Endothelial cell of umbilical vein (primary cell): ENCODE measurements at regions not wholly inside any gene's neighbourhood (a gene's known extent, or its start where the extent isn't known, plus 50 kb on each side); places are given as distances from the start of the nearest gene placed in this dataset.

Source experiments
- BruUV-seq: library from RNA; stranded (reverse); fragments of 400-500 nt; replicated peaks from 2 replicates; lab custom pipeline; 2021; lab: Mats Ljungman, UMichigan
- CTCF ChIA-PET: fragments of 300-600, 350-600 bp; sonication (Branson Sonifier 250); formaldehyde crosslinking; loops from one replicate; lab custom pipeline; 2021; ENCODE audit warnings: antibody characterized with exemption, inconsistent platforms; lab: Charles Lee
- POLR2A ChIA-PET: fragments of 300-600, 350-600 bp; sonication (Branson Sonifier 250); formaldehyde crosslinking; loops from one replicate; lab custom pipeline; 2021; ENCODE audit warnings: antibody characterized with exemption, inconsistent platforms; lab: Charles Lee
- DNase-seq: peaks from one replicate; pipeline ENCODE4 v3.0.0-alpha.2; 2011; ENCODE audit warnings: low read depth, low spot score
- FAIRE-seq: peaks from 2 replicates; lab custom pipeline; 2011; peaks lifted over from hg19 to GRCh38; lab: Jason Lieb, UNC
- H2AFZ ChIP-seq: 2 replicates; pipeline ENCODE4 v1.6.0; 2012; ENCODE audit warnings: low read depth, low read length, control low read depth, inconsistent platforms
- H3K27ac ChIP-seq: 2 replicates; pipeline ENCODE4 v1.5.1; 2011; ENCODE audit warnings: low read depth, mild to moderate bottlenecking, control low read depth, low read length, moderate library complexity; ENCODE audit not compliant: insufficient read depth
- H3K27me3 ChIP-seq, 2 experiments: 2 replicates each; pipeline versions ENCODE4 v1.6.0 to v1.6.1; 2011; ENCODE audit warnings: low read length in 2 of 2, mixed read lengths in 1 of 2; ENCODE audit not compliant: control insufficient read depth in 2 of 2, insufficient read depth in 2 of 2
- H3K36me3 ChIP-seq, 2 experiments: 2 replicates in 1 of 2; 3 replicates in 1 of 2; pipeline ENCODE4 v1.5.1; 2011; ENCODE audit warnings: low read length in 2 of 2, mild to moderate bottlenecking in 1 of 2, moderate library complexity in 1 of 2; ENCODE audit not compliant: control insufficient read depth in 2 of 2, insufficient read depth in 2 of 2; ENCODE audit errors: extremely low read depth in 1 of 2
- H3K4me1 ChIP-seq: 3 replicates; pipeline ENCODE4 v1.5.1; 2011; ENCODE audit warnings: mild to moderate bottlenecking, low read length; ENCODE audit not compliant: control insufficient read depth, insufficient read depth; ENCODE audit errors: extremely low read depth
- H3K4me2 ChIP-seq: 2 replicates; pipeline ENCODE4 v1.6.1; 2011; ENCODE audit warnings: low read length, control low read depth, mixed read lengths; ENCODE audit not compliant: insufficient read depth
- H3K4me3 ChIP-seq, 3 experiments: fragments of 200-600 bp in 1 of 3; sonication (generic), shearing (Covaris generic) in 1 of 3; replicated peaks in 1 of 3; 2 replicates each; pipeline ENCODE4 v1.5.1; 2011 to 2016; ENCODE audit warnings: control low read depth in 3 of 3, low read length in 3 of 3, mild to moderate bottlenecking in 2 of 3, inconsistent platforms in 1 of 3, low read depth in 1 of 3, moderate library complexity in 1 of 3; ENCODE audit not compliant: insufficient read depth in 1 of 3
- H3K79me2 ChIP-seq: 2 replicates; pipeline ENCODE4 v1.6.0; 2012; ENCODE audit warnings: low read length, inconsistent platforms; ENCODE audit not compliant: control insufficient read depth, insufficient read depth
- H3K9ac ChIP-seq: replicated peaks from 2 replicates; pipeline ENCODE3; 2011; ENCODE audit warnings: low read length, control low read depth; ENCODE audit not compliant: insufficient read depth; ENCODE audit errors: extremely low read depth
- H3K9me1 ChIP-seq: replicated peaks from 3 replicates; pipeline ENCODE4 v1.6.0; 2011; ENCODE audit warnings: mild to moderate bottlenecking, low read length; ENCODE audit not compliant: control insufficient read depth, insufficient read depth; ENCODE audit errors: extremely low read depth
- H3K9me3 ChIP-seq: replicated peaks from 2 replicates; pipeline ENCODE4 v1.5.1; 2012; ENCODE audit warnings: low read length, inconsistent platforms; ENCODE audit not compliant: control insufficient read depth, insufficient read depth
- H4K20me1 ChIP-seq: replicated peaks from 2 replicates; pipeline ENCODE3; 2011; ENCODE audit warnings: mild to moderate bottlenecking, low read length; ENCODE audit not compliant: control insufficient read depth, insufficient read depth; ENCODE audit errors: extremely low read depth
- EZH2 ChIP-seq: IDR thresholded peaks from 2 replicates; pipeline ENCODE4 v1.6.1; 2012; ENCODE audit warnings: borderline replicate concordance, low read depth, mild to moderate bottlenecking, moderate library complexity, low read length, inconsistent platforms; ENCODE audit not compliant: severe bottlenecking
- FOS ChIP-seq: IDR thresholded peaks from 2 replicates; pipeline ENCODE4 v1.6.1; 2011; ENCODE audit warnings: mild to moderate bottlenecking, low read length, moderate library complexity, borderline replicate concordance; ENCODE audit not compliant: insufficient read depth
- GATA2 ChIP-seq: IDR thresholded peaks from 2 replicates; pipeline ENCODE4 v1.7.0; 2011; ENCODE audit warnings: low read depth, mild to moderate bottlenecking, moderate library complexity, mixed read lengths, low read length; ENCODE audit not compliant: insufficient read length, insufficient read depth
- JUN ChIP-seq: IDR thresholded peaks from 2 replicates; pipeline ENCODE4 v1.6.1; 2011; ENCODE audit warnings: borderline replicate concordance, low read depth; ENCODE audit not compliant: insufficient read length, insufficient read depth
- MYC ChIP-seq: IDR thresholded peaks from one replicate; pipeline ENCODE4 v1.6.1; 2011; ENCODE audit warnings: mild to moderate bottlenecking, low read depth, low read length
- POLR2A ChIP-seq: IDR thresholded peaks from 2 replicates; pipeline ENCODE4 v1.6.1; 2012; ENCODE audit warnings: low read depth, mild to moderate bottlenecking, control low read depth, low read length
- POLR2AphosphoS5 ChIP-seq: IDR thresholded peaks from 2 replicates; pipeline ENCODE4 v1.6.1; 2012; ENCODE audit warnings: low read depth, mild to moderate bottlenecking, control low read depth, low read length, moderate library complexity; ENCODE audit not compliant: insufficient read depth
- dilution Hi-C: fragments of 300-500 bp; cut with MboI; formaldehyde crosslinking; loops from one replicate; pipeline ENCODE4 v1.15.0; 2019; ENCODE audit warnings: low sequenced_read_pairs; ENCODE audit not compliant: extremely low pct_ligation_motif_present
- intact Hi-C: fragments of 100-400 bp; cut with micrococcal nuclease; formaldehyde crosslinking; loops from one replicate; pipeline ENCODE4 v1.10.0; 2022
- TF ChIP-seq, protein P1 (sequence below): IDR thresholded peaks from 2 replicates; pipeline ENCODE4 v1.6.1; 2011; ENCODE audit not compliant: insufficient read depth, insufficient read length
- TF ChIP-seq, protein P2 (sequence below), 2 donors: IDR thresholded peaks; 1 replicate in 1 of 2; 2 replicates in 1 of 2; pipeline ENCODE4 v1.5.1; 2011; ENCODE audit warnings: low read length in 2 of 2, mild to moderate bottlenecking in 2 of 2, moderate library complexity in 2 of 2, control low read depth in 1 of 2, inconsistent platforms in 1 of 2, low read depth in 1 of 2; ENCODE audit not compliant: insufficient read depth in 1 of 2; ENCODE audit errors: extremely low read depth in 1 of 2

DNA sequence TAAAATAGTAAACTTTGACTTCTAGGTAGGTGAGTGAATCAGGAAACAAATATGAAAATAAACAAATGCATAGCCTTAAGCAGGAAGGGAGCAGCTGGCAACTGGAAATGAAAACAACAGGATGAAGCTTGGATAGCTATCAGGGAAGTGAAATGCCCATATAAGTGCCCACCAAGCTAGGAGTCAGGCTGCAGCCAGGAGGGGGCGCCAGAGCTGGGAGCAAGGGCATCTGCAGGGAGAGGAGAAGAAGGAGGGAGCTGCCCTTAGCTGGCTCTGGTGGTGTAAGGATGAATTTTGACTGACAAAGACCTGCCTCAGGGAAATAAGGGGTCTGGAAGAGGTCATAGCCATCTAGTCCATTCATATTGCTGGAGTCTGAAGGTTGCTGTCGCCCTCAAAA is 298.3 kb downstream of the TDRD15 start:
- FAIRE-seq (no peak), DNase-seq (no peak)
- ChIA-PET CTCF (no interaction called here), POLR2A (no interaction called here)
- H3K4me1 ChIP-seq: no peaks in the 10 kb centered on the region
- H3K4me3 ChIP-seq: no peak overlapping the region
- H3K79me2 ChIP-seq: no peaks in the 10 kb centered on the region
- H3K9ac ChIP-seq: no peak overlapping the region
- H4K20me1 ChIP-seq: no peaks in the 10 kb centered on the region
- TF ChIP-seq EZH2: no peak
- TF ChIP-seq, protein P1, sequence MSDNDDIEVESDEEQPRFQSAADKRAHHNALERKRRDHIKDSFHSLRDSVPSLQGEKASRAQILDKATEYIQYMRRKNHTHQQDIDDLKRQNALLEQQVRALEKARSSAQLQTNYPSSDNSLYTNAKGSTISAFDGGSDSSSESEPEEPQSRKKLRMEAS: no peak
- TF ChIP-seq POLR2A: no peak
- TF ChIP-seq MYC: no peak
- no peak for TF ChIP-seq JUN
- TF ChIP-seq GATA2: no peak
- no peak for TF ChIP-seq FOS
- no peak for TF ChIP-seq POLR2AphosphoS5
- TF ChIP-seq, protein P2, sequence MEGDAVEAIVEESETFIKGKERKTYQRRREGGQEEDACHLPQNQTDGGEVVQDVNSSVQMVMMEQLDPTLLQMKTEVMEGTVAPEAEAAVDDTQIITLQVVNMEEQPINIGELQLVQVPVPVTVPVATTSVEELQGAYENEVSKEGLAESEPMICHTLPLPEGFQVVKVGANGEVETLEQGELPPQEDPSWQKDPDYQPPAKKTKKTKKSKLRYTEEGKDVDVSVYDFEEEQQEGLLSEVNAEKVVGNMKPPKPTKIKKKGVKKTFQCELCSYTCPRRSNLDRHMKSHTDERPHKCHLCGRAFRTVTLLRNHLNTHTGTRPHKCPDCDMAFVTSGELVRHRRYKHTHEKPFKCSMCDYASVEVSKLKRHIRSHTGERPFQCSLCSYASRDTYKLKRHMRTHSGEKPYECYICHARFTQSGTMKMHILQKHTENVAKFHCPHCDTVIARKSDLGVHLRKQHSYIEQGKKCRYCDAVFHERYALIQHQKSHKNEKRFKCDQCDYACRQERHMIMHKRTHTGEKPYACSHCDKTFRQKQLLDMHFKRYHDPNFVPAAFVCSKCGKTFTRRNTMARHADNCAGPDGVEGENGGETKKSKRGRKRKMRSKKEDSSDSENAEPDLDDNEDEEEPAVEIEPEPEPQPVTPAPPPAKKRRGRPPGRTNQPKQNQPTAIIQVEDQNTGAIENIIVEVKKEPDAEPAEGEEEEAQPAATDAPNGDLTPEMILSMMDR (IDR thresholded peaks at IDR 0.05; ENCODE audit: extremely low read depth in 1 of 2, insufficient read depth in 1 of 2, low read depth in 1 of 2, low read length in 2 of 2): no peak
- H3K9me1 ChIP-seq: no peaks in the 10 kb centered on the region
- intact Hi-C loops: no loop called here
- H3K36me3 ChIP-seq: no peaks in the 10 kb centered on the region
- H3K27ac ChIP-seq: no peak overlapping the region
- dilution Hi-C loops: no loop called here
- no peaks in the 10 kb centered on the region for H3K9me3 ChIP-seq
- H3K27me3 ChIP-seq: no peaks in the 10 kb centered on the region
- no peak overlapping the region for H3K4me2 ChIP-seq
- H2AFZ ChIP-seq: no peak overlapping the region
- BruUV-seq: no TSS peak
